PC-9 (cell line): ENCODE measurements at regions not wholly inside any gene's neighbourhood (a gene's known extent, or its start where the extent isn't known, plus 50 kb on each side); places are given as distances from the start of the nearest gene placed in this dataset.

ENCODE experiments used
- BruUV-seq: library from RNA; stranded (reverse); fragments of 400-500 nt; replicated peaks from 2 replicates; lab custom pipeline; 2021; lab: Mats Ljungman, UMichigan
- CTCF ChIA-PET: fragments of 300-600 bp; sonication (Branson Sonifier 250); formaldehyde crosslinking; loops from one replicate; lab custom pipeline; 2022; ENCODE audit warnings: antibody characterized with exemption; lab: Charles Lee
- POLR2A ChIA-PET: fragments of 300-600 bp; sonication (Branson Sonifier 250); formaldehyde crosslinking; loops from one replicate; lab custom pipeline; 2022; ENCODE audit warnings: antibody characterized with exemption; ENCODE audit not compliant: unreplicated experiment; lab: Charles Lee
- DNase-seq, 2 experiments: peaks; one replicate each; pipeline versions ENCODE4 v3.0.0 to v3.0.0-alpha.2; 2015 to 2022; ENCODE audit warnings: mixed read lengths in 1 of 2
- H2AFZ ChIP-seq: fragments of 200-600 bp; sonication (generic); 2 replicates; pipeline ENCODE4 v1.8.1; 2017; ENCODE audit warnings: antibody characterized with exemption
- H3F3A ChIP-seq: fragments of 200-600 bp; sonication (generic); 2 replicates; pipeline ENCODE4 v1.8.1; 2017; ENCODE audit warnings: antibody characterized with exemption, mild to moderate bottlenecking, low read depth; ENCODE audit not compliant: insufficient read depth
- H3K27ac ChIP-seq: fragments of 200-600 bp; sonication (generic); 2 replicates; pipeline ENCODE4 v1.6.1; 2016; ENCODE audit warnings: mixed run types
- H3K27me3 ChIP-seq: fragments of 200-600 bp; sonication (generic); 2 replicates; pipeline ENCODE4 v1.6.1; 2016; ENCODE audit warnings: low read depth, mixed run types; ENCODE audit not compliant: insufficient read depth
- H3K36me3 ChIP-seq: fragments of 200-600 bp; sonication (generic); 2 replicates; pipeline ENCODE4 v1.6.1; 2016; ENCODE audit warnings: low read depth, mixed run types
- H3K4me1 ChIP-seq: fragments of 200-600 bp; sonication (generic); replicated peaks from 2 replicates; pipeline ENCODE4 v1.6.1; 2016; ENCODE audit warnings: mixed run types; ENCODE audit not compliant: insufficient read depth
- H3K4me2 ChIP-seq: fragments of 200-600 bp; sonication (generic); 2 replicates; pipeline ENCODE4 v1.6.1; 2017; ENCODE audit warnings: mixed run types
- H3K4me3 ChIP-seq: fragments of 200-600 bp; sonication (generic); 2 replicates; pipeline ENCODE4 v1.6.1; 2016; ENCODE audit warnings: mixed run types
- H3K79me2 ChIP-seq: fragments of 200-600 bp; sonication (generic); 2 replicates; pipeline ENCODE4 v1.6.1; 2017; ENCODE audit warnings: low read depth, mixed run types
- H3K9me2 ChIP-seq: fragments of 200-600 bp; sonication (generic); 2 replicates; pipeline ENCODE4 v1.8.1; 2017; ENCODE audit warnings: mild to moderate bottlenecking; ENCODE audit not compliant: insufficient read depth
- H3K9me3 ChIP-seq: fragments of 200-600 bp; sonication (generic); 2 replicates; pipeline ENCODE4 v1.8.1; 2016; ENCODE audit warnings: low read depth; ENCODE audit not compliant: insufficient read depth
- H4K20me1 ChIP-seq: fragments of 200-600 bp; sonication (generic); 2 replicates; pipeline ENCODE4 v1.8.1; 2017; ENCODE audit not compliant: insufficient read depth
- EZH2 ChIP-seq: fragments of 200-600 bp; sonication (generic); IDR thresholded peaks from 2 replicates; pipeline ENCODE4 v1.8.0; 2017; ENCODE audit warnings: antibody characterized with exemption, low read depth
- intact Hi-C: fragments of 100-400 bp; cut with micrococcal nuclease; formaldehyde crosslinking; loops from one replicate; pipeline ENCODE4 v1.10.0; 2022; ENCODE audit not compliant: unreplicated experiment
- TF ChIP-seq, protein P1 (sequence below): fragments of 200-600 bp; sonication (generic); conservative IDR thresholded peaks from 2 replicates; pipeline ENCODE4 v1.6.1; 2017; ENCODE audit warnings: mixed run types, antibody characterized with exemption, mild to moderate bottlenecking, moderate library complexity

DNA sequence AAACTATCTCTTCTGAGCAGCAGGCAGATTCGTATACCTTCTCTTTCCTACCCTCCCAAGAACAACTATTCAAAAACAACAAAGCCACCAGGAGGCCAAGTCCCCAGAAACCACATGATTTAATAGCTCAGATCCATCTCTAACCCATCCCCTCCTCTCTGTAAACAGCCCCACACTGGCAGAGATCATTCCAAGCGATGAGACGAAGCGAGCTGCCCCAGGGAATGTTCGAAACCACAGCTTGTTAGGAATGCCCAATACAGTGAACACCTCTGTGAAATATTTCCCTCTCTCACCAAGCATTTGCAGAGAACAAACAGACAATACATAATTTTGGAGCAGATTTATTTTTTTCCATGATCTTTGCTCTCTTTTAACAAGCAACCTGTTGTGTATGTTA, 231.8 kb downstream of the SOD2 start:
- ChIA-PET CTCF (no interaction called here), POLR2A (no interaction called here)
- H2AFZ ChIP-seq: no peak overlapping the region
- no peak for TF ChIP-seq EZH2
- TF ChIP-seq, protein P1, sequence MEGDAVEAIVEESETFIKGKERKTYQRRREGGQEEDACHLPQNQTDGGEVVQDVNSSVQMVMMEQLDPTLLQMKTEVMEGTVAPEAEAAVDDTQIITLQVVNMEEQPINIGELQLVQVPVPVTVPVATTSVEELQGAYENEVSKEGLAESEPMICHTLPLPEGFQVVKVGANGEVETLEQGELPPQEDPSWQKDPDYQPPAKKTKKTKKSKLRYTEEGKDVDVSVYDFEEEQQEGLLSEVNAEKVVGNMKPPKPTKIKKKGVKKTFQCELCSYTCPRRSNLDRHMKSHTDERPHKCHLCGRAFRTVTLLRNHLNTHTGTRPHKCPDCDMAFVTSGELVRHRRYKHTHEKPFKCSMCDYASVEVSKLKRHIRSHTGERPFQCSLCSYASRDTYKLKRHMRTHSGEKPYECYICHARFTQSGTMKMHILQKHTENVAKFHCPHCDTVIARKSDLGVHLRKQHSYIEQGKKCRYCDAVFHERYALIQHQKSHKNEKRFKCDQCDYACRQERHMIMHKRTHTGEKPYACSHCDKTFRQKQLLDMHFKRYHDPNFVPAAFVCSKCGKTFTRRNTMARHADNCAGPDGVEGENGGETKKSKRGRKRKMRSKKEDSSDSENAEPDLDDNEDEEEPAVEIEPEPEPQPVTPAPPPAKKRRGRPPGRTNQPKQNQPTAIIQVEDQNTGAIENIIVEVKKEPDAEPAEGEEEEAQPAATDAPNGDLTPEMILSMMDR: no peak
- H3K4me3 ChIP-seq: no peak overlapping the region
- no peak overlapping the region for H3K4me2 ChIP-seq
- no peaks in the 10 kb centered on the region for H4K20me1 ChIP-seq
- H3K27me3 ChIP-seq: peaks cover 31% of the 10 kb centered on the region
- H3K79me2 ChIP-seq: no peaks in the 10 kb centered on the region
- no peaks in the 10 kb centered on the region for H3K9me2 ChIP-seq
- H3K4me1 ChIP-seq: no peaks in the 10 kb centered on the region
- H3K36me3 ChIP-seq: no peaks in the 10 kb centered on the region
- BruUV-seq: no TSS peak
- intact Hi-C loops: no loop called here
- H3K9me3 ChIP-seq: no peaks in the 10 kb centered on the region
- DNase-seq: no peak
- no peaks in the 10 kb centered on the region for H3F3A ChIP-seq
- no peak overlapping the region for H3K27ac ChIP-seq

DNA sequence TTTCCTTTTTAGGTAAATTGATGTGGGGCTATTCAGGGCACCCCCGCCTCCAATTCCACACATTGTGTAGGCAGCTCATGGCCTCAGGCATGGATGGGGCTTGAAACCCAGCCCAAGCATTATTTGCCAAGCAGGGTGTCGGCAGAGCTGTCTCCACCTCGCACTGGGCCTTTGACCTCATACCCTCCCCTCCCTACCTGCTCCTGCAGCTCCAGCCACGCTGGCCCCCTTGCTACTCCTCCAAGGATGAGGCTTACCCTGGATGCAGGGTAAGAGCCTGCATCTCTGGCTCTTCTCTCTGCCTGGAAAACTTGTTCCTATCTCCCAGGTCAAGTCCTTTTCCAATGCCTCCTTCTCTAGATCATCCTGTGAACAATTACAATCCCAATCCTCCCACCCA, 232.6 kb downstream of the SOD2 start:
- BruUV-seq: no TSS peak
- intact Hi-C loops: no loop called here

DNA sequence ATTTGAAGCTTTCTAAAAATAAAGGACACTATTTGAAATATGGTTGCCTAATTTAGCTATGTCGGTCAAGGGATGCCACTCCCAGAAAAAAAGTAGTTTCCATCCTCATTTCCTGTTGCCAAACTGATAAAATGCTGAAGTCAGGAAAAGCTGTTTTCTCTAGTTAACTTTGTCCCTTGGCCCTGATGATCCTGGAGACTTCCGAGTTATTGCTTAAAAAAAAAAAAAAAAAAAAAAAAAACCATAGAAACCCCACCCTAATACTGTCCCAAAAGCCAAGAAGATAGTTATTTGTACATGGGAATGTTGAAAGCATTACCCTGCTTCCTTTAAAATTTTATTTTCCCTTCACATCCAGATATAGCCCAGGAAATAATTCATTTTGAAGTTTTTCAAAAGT, 236.7 kb downstream of the SOD2 start:
- no TSS peak for BruUV-seq
- TF ChIP-seq, protein P1: no peak
- TF ChIP-seq EZH2: no peak
- no peaks in the 10 kb centered on the region for H3K9me2 ChIP-seq
- no peak overlapping the region for H3K4me3 ChIP-seq
- H3K27me3 ChIP-seq: peaks cover 17% of the 10 kb centered on the region; the same call in 1 of the 2 replicates
- H3K27ac ChIP-seq: no peak overlapping the region
- no peak for DNase-seq
- H4K20me1 ChIP-seq: no peaks in the 10 kb centered on the region
- ChIA-PET CTCF (no interaction called here), POLR2A (no interaction called here)
- intact Hi-C loops: no loop called here
- no peak overlapping the region for H3K4me2 ChIP-seq
- no peaks in the 10 kb centered on the region for H3K36me3 ChIP-seq
- no peak overlapping the region for H2AFZ ChIP-seq
- no peaks in the 10 kb centered on the region for H3K4me1 ChIP-seq
- H3K9me3 ChIP-seq: no peaks in the 10 kb centered on the region
- H3F3A ChIP-seq: no peaks in the 10 kb centered on the region
- no peaks in the 10 kb centered on the region for H3K79me2 ChIP-seq

More for the DNA sequence above, 232.6 kb downstream of the SOD2 start:
- no peaks in the 10 kb centered on the region for H3F3A ChIP-seq
- DNase-seq: no peak
- H3K4me1 ChIP-seq: no peaks in the 10 kb centered on the region
- ChIA-PET CTCF (no interaction called here), POLR2A (no interaction called here)
- no peaks in the 10 kb centered on the region for H3K9me3 ChIP-seq
- H3K9me2 ChIP-seq: no peaks in the 10 kb centered on the region
- no peak overlapping the region for H3K4me2 ChIP-seq
- H3K27me3 ChIP-seq: peaks cover 31% of the 10 kb centered on the region
- H3K4me3 ChIP-seq: no peak overlapping the region
- no peaks in the 10 kb centered on the region for H3K79me2 ChIP-seq
- no peaks in the 10 kb centered on the region for H4K20me1 ChIP-seq
- H3K27ac ChIP-seq: no peak overlapping the region
- TF ChIP-seq, protein P1: no peak
- no peaks in the 10 kb centered on the region for H3K36me3 ChIP-seq
- H2AFZ ChIP-seq: no peak overlapping the region
